PC-3 (cell line): ENCODE measurements at regions not wholly inside any gene's neighbourhood (a gene's known extent, or its start where the extent isn't known, plus 50 kb on each side); places are given as distances from the start of the nearest gene placed in this dataset.
A peak's percentile ranks its signal among the peaks of the same experiment; 100 is the strongest.

ENCODE experiments used
- ATAC-seq: fragments of 200-7000 bp; cut with Tn5 transposase; 2 replicates; pipeline ENCODE4 v1.9.1; 2020; ENCODE audit warnings: mild to moderate bottlenecking, moderate library complexity
- BruUV-seq: library from RNA; stranded (reverse); fragments of 400-500 nt; replicated peaks from 2 replicates; lab custom pipeline; 2021; lab: Mats Ljungman, UMichigan
- CTCF ChIA-PET: fragments of 300-600 bp; sonication (Branson Sonifier 250); formaldehyde crosslinking; loops from one replicate; lab custom pipeline; 2022; ENCODE audit warnings: antibody characterized with exemption; lab: Charles Lee
- POLR2A ChIA-PET: fragments of 300-600 bp; sonication (Branson Sonifier 250); formaldehyde crosslinking; loops from one replicate; lab custom pipeline; 2022; ENCODE audit warnings: antibody characterized with exemption; ENCODE audit not compliant: unreplicated experiment; lab: Charles Lee
- DNase-seq: peaks from one replicate; pipeline ENCODE4 v3.0.0-alpha.2; 2015
- H2AFZ ChIP-seq: fragments of 300-600 bp; sonication (generic); 2 replicates; pipeline ENCODE4 v1.6.0; 2016; ENCODE audit warnings: antibody characterized with exemption, low read length
- H3F3A ChIP-seq: fragments of 300-600 bp; sonication (generic); one replicate; pipeline ENCODE4 v1.6.0; 2017; ENCODE audit warnings: antibody characterized with exemption, low read length, control low read depth, mild to moderate bottlenecking; ENCODE audit not compliant: unreplicated experiment
- H3K27ac ChIP-seq: fragments of 300-600 bp; sonication (generic); 2 replicates; pipeline ENCODE4 v1.5.1; 2016; ENCODE audit warnings: mild to moderate bottlenecking, low read length
- H3K27me3 ChIP-seq: fragments of 300-600 bp; sonication (generic); 2 replicates; pipeline ENCODE4 v1.6.1; 2016; ENCODE audit warnings: low read length, mixed read lengths
- H3K36me3 ChIP-seq: fragments of 300-600 bp; sonication (generic); 2 replicates; pipeline ENCODE4 v1.6.1; 2016; ENCODE audit warnings: low read depth, mixed run types, low read length, mixed read lengths
- H3K4me1 ChIP-seq: fragments of 300-600 bp; sonication (generic); 2 replicates; pipeline ENCODE4 v1.5.1; 2016; ENCODE audit warnings: low read length; ENCODE audit not compliant: insufficient read depth
- H3K4me2 ChIP-seq: fragments of 300-600 bp; sonication (generic); 2 replicates; pipeline ENCODE4 v1.6.0; 2016; ENCODE audit warnings: low read length
- H3K4me3 ChIP-seq: fragments of 300-600 bp; sonication (generic); 2 replicates; pipeline ENCODE4 v1.5.1; 2016; ENCODE audit warnings: mild to moderate bottlenecking, low read length, mixed read lengths
- H3K79me2 ChIP-seq: fragments of 300-600 bp; sonication (generic); 2 replicates; pipeline ENCODE4 v1.6.1; 2017; ENCODE audit warnings: low read length, mixed read lengths
- H3K9ac ChIP-seq: fragments of 300-600 bp; sonication (generic); 2 replicates; pipeline ENCODE4 v1.6.0; 2016; ENCODE audit warnings: mild to moderate bottlenecking, low read length
- H3K9me2 ChIP-seq: fragments of 300-600 bp; sonication (generic); replicated peaks from 2 replicates; pipeline ENCODE4 v1.6.1; 2016; ENCODE audit warnings: mixed run types, low read length, mixed read lengths
- H3K9me3 ChIP-seq: fragments of 300-600 bp; sonication (generic); 2 replicates; pipeline ENCODE4 v1.6.1; 2016; ENCODE audit warnings: low read length, mixed read lengths
- H4K20me1 ChIP-seq: fragments of 300-600 bp; sonication (generic); 2 replicates; pipeline ENCODE4 v1.6.1; 2016; ENCODE audit warnings: low read length, mixed read lengths
- CTCF ChIP-seq: fragments of 300-600 bp; sonication (generic); conservative IDR thresholded peaks from 2 replicates; pipeline ENCODE4 v1.5.1; 2017; ENCODE audit warnings: antibody characterized with exemption, low read depth, mild to moderate bottlenecking, low read length
- EZH2 ChIP-seq: fragments of 300-600 bp; sonication (generic); IDR thresholded peaks from one replicate; pipeline ENCODE4 v1.6.1; 2017; ENCODE audit warnings: antibody characterized with exemption, mild to moderate bottlenecking, low read length; ENCODE audit not compliant: unreplicated experiment
- EZH2phosphoT487 ChIP-seq: fragments of 300-600 bp; sonication (generic); IDR thresholded peaks from 2 replicates; pipeline ENCODE4 v1.6.1; 2018; ENCODE audit warnings: mild to moderate bottlenecking, antibody characterized with exemption, low read length, borderline replicate concordance
- intact Hi-C: fragments of 100-400 bp; cut with micrococcal nuclease; formaldehyde crosslinking; loops from 2 replicates; pipeline ENCODE4 v1.9.0; 2023

- H3K9me2 ChIP-seq: no peaks in the 10 kb centered on the region
- DNase-seq (no peak), ATAC-seq (no peak)
- no peaks in the 10 kb centered on the region for H3F3A ChIP-seq
- CTCF ChIA-PET: no interaction called here
- H3K4me2 ChIP-seq: no peak overlapping the region
- no peak overlapping the region for H3K9ac ChIP-seq
- intact Hi-C loops: no loop called here
- H3K79me2 ChIP-seq: no peaks in the 10 kb centered on the region
- no peak overlapping the region for H3K4me3 ChIP-seq
- H3K9me3 ChIP-seq: no peaks in the 10 kb centered on the region
- H3K36me3 ChIP-seq: no peaks in the 10 kb centered on the region
- H2AFZ ChIP-seq: no peak overlapping the region
- no peaks in the 10 kb centered on the region for H3K4me1 ChIP-seq
- BruUV-seq: no TSS peak
- no peak overlapping the region for H3K27ac ChIP-seq
- H3K27me3 ChIP-seq: no peaks in the 10 kb centered on the region
- TF ChIP-seq EZH2phosphoT487 (no peak), CTCF (no peak), EZH2 (no peak)
- no peaks in the 10 kb centered on the region for H4K20me1 ChIP-seq
- POLR2A ChIA-PET: no interaction called here
Observed at GRCh38 chr9:79925326-79925725, 353.6 kb downstream of the TLE4 start.

GRCh38 chr9:79924836-79925235 lies 353.1 kb downstream of the TLE4 start:
- ChIA-PET CTCF (no interaction called here), POLR2A (no interaction called here)
- intact Hi-C loops: no loop called here
- Histone ChIP-seq H3K79me2 (no peaks in the 10 kb centered on the region), H2AFZ (no peak overlapping the region), H3K4me3 (no peak overlapping the region), H3K27ac (no peak overlapping the region), H4K20me1 (no peaks in the 10 kb centered on the region), H3K4me1 (no peaks in the 10 kb centered on the region), H3K9me3 (no peaks in the 10 kb centered on the region), H3K9ac (no peak overlapping the region), H3K4me2 (no peak overlapping the region), H3K9me2 (no peaks in the 10 kb centered on the region), H3F3A (no peaks in the 10 kb centered on the region), H3K36me3 (no peaks in the 10 kb centered on the region), H3K27me3 (no peaks in the 10 kb centered on the region)
- TF ChIP-seq EZH2 (no peak), EZH2phosphoT487 (no peak), CTCF (no peak)
- ATAC-seq (no peak), DNase-seq (peak; percentile 27)
- no TSS peak for BruUV-seq

- TF ChIP-seq CTCF (no peak), EZH2 (no peak), EZH2phosphoT487 (no peak)
- POLR2A ChIA-PET: no interaction called here
- ATAC-seq (no peak), DNase-seq (no peak)
- intact Hi-C loops: no loop called here
- H3K9me2 ChIP-seq: no peaks in the 10 kb centered on the region
- H3K9ac ChIP-seq: no peak overlapping the region
- no peak overlapping the region for H3K4me3 ChIP-seq
- H3K4me2 ChIP-seq: no peak overlapping the region
- H3F3A ChIP-seq: no peaks in the 10 kb centered on the region
- no TSS peak for BruUV-seq
- peaks cover 6% of the 10 kb centered on the region; the same call in 1 of the 2 replicates for H3K27me3 ChIP-seq
- H3K9me3 ChIP-seq: no peaks in the 10 kb centered on the region
- CTCF ChIA-PET: no interaction called here
- no peaks in the 10 kb centered on the region for H3K79me2 ChIP-seq
- H3K36me3 ChIP-seq: no peaks in the 10 kb centered on the region
- no peak overlapping the region for H2AFZ ChIP-seq
- no peaks in the 10 kb centered on the region for H4K20me1 ChIP-seq
- H3K4me1 ChIP-seq: no peaks in the 10 kb centered on the region
- no peak overlapping the region for H3K27ac ChIP-seq
Observed at GRCh38 chr9:79917421-79917820, 345.7 kb downstream of the TLE4 start.
